SK-N-SH (cell line): ENCODE measurements at regions not wholly inside any gene's neighbourhood (a gene's known extent, or its start where the extent isn't known, plus 50 kb on each side); places are given as distances from the start of the nearest gene placed in this dataset.

ENCODE experiments used
- CTCF ChIA-PET: fragments of 300-600, 350-600 bp; formaldehyde crosslinking; extraction: SDS; loops from one replicate; lab custom pipeline; 2021; lab: Yijun Ruan, JAX
- POLR2A ChIA-PET: fragments of 350-600 bp; sonication (Branson Sonifier 250); formaldehyde crosslinking; extraction: SDS; loops from one replicate; lab custom pipeline; 2020; ENCODE audit warnings: antibody characterized with exemption, inconsistent platforms; lab: Yijun Ruan, JAX
- DNase-seq: peaks from one replicate; pipeline ENCODE4 v3.0.0; 2012
- H2AFZ ChIP-seq: fragments of 200-600 bp; sonication (generic); 2 replicates; pipeline ENCODE4 v1.8.1; 2016; ENCODE audit warnings: antibody characterized with exemption, mild to moderate bottlenecking, low read depth
- H3F3A ChIP-seq: fragments of 200-600 bp; sonication (generic); replicated peaks from 2 replicates; pipeline ENCODE3; 2016; ENCODE audit warnings: antibody characterized with exemption, mild to moderate bottlenecking; ENCODE audit not compliant: insufficient read depth
- H3K27ac ChIP-seq, 2 experiments: fragments of 200-500 bp in 1 of 2; fragments of 200-600 bp in 1 of 2; sonication (Bioruptor generic) in 1 of 2; sonication (generic), shearing (Covaris generic) in 1 of 2; 2 replicates each; pipeline versions ENCODE4 v1.5.1 to v1.6.1; 2014 to 2016; ENCODE audit warnings: low read depth in 2 of 2, inconsistent platforms in 1 of 2, low read length in 1 of 2, mild to moderate bottlenecking in 1 of 2, mixed read lengths in 1 of 2
- H3K27me3 ChIP-seq: fragments of 200-600 bp; sonication (generic), shearing (Covaris generic); 2 replicates; pipeline ENCODE4 v1.6.1; 2016; ENCODE audit warnings: mixed run types; ENCODE audit not compliant: insufficient read depth
- H3K36me3 ChIP-seq, 2 experiments: fragments of 200-500 bp in 1 of 2; fragments of 200-600 bp in 1 of 2; sonication (Bioruptor generic) in 1 of 2; sonication (generic) in 1 of 2; replicated peaks in 1 of 2; 2 replicates each; pipeline versions ENCODE3 to v1.5.1; 2014 to 2016; ENCODE audit warnings: low read length in 1 of 2, mild to moderate bottlenecking in 1 of 2; ENCODE audit not compliant: insufficient read depth in 2 of 2, control insufficient read depth in 1 of 2
- H3K4me1 ChIP-seq, 2 experiments: fragments of 200-500 bp in 1 of 2; fragments of 200-600 bp in 1 of 2; sonication (Bioruptor generic) in 1 of 2; sonication (generic), shearing (Covaris generic) in 1 of 2; 2 replicates each; pipeline versions ENCODE4 v1.5.1 to v1.6.1; 2014 to 2016; ENCODE audit warnings: low read depth in 1 of 2, low read length in 1 of 2, mixed run types in 1 of 2; ENCODE audit not compliant: insufficient read depth in 2 of 2, control insufficient read depth in 1 of 2
- H3K4me2 ChIP-seq: fragments of 200-600 bp; sonication (generic), shearing (Covaris generic); 2 replicates; pipeline ENCODE4 v1.6.1; 2017; ENCODE audit warnings: mixed run types
- H3K4me3 ChIP-seq, 2 experiments: fragments of 200-500 bp in 1 of 2; fragments of 200-600 bp in 1 of 2; sonication (Bioruptor generic) in 1 of 2; sonication (generic), shearing (Covaris generic) in 1 of 2; 2 replicates each; pipeline versions ENCODE4 v1.5.1 to v1.8.1; 2014 to 2016; ENCODE audit warnings: low read depth in 2 of 2, inconsistent platforms in 1 of 2, low read length in 1 of 2, mild to moderate bottlenecking in 1 of 2, mixed read lengths in 1 of 2, moderate library complexity in 1 of 2
- H3K79me2 ChIP-seq: fragments of 200-600 bp; sonication (generic); 2 replicates; pipeline ENCODE4 v1.8.1; 2017; ENCODE audit warnings: mild to moderate bottlenecking; ENCODE audit not compliant: insufficient read depth
- H3K9ac ChIP-seq: fragments of 200-600 bp; sonication (generic); 2 replicates; pipeline ENCODE4 v1.6.1; 2017; ENCODE audit warnings: mixed run types
- H3K9me2 ChIP-seq: fragments of 200-600 bp; sonication (generic); 2 replicates; pipeline ENCODE4 v1.6.1; 2017; ENCODE audit warnings: mixed run types
- H3K9me3 ChIP-seq: fragments of 200-600 bp; sonication (generic); 2 replicates; pipeline ENCODE4 v1.6.1; 2017; ENCODE audit warnings: mixed run types, mild to moderate bottlenecking, moderate library complexity
- H4K20me1 ChIP-seq: fragments of 200-600 bp; sonication (generic); 2 replicates; pipeline ENCODE4 v1.6.1; 2017; ENCODE audit warnings: mild to moderate bottlenecking, mixed run types; ENCODE audit not compliant: insufficient read depth
- CHD2 ChIP-seq: fragments of 150-350 bp; IDR thresholded peaks from 2 replicates; pipeline ENCODE4 v1.6.1; 2018; ENCODE audit warnings: low read length; ENCODE audit not compliant: partially characterized antibody
- ELF1 ChIP-seq: IDR thresholded peaks from 2 replicates; pipeline ENCODE4 v1.4.0; 2012
- EP300 ChIP-seq, 2 experiments: IDR thresholded peaks; 2 replicates each; pipeline versions ENCODE4 v1.4.0 to v1.6.1; 2012; ENCODE audit warnings: borderline replicate concordance in 1 of 2, low read depth in 1 of 2, low read length in 1 of 2
- EZH2phosphoT487 ChIP-seq: fragments of 200-600 bp; sonication (generic); IDR thresholded peaks from 2 replicates; pipeline ENCODE4 v1.6.1; 2017; ENCODE audit warnings: low read depth, mixed run types, mild to moderate bottlenecking, antibody characterized with exemption, moderate library complexity, borderline replicate concordance
- FOSL2 ChIP-seq: IDR thresholded peaks from 2 replicates; pipeline ENCODE4 v1.4.0; 2012; ENCODE audit warnings: low read depth, mild to moderate bottlenecking, moderate library complexity, borderline replicate concordance
- GATA2 ChIP-seq: sonication (generic); formaldehyde crosslinking; IDR thresholded peaks from 2 replicates; pipeline ENCODE4 v1.5.0; 2020; ENCODE audit warnings: mild to moderate bottlenecking, missing genetic modification reagents
- MAX ChIP-seq: IDR thresholded peaks from 2 replicates; pipeline ENCODE4 v1.4.0; 2012; ENCODE audit warnings: low read depth
- MEF2A ChIP-seq: IDR thresholded peaks from 2 replicates; pipeline ENCODE4 v1.4.0; 2012; ENCODE audit warnings: low read depth, borderline replicate concordance
- MXI1 ChIP-seq: IDR thresholded peaks from 2 replicates; pipeline ENCODE4 v1.6.1; 2012; ENCODE audit warnings: mild to moderate bottlenecking, low read depth, low read length, improper control_type of control experiment
- POLR2AphosphoS5 ChIP-seq: IDR thresholded peaks from 2 replicates; pipeline ENCODE4 v1.6.1; 2012; ENCODE audit warnings: low read depth, low read length
- RXRA ChIP-seq: IDR thresholded peaks from 2 replicates; pipeline ENCODE4 v1.4.0; 2012; ENCODE audit warnings: low read depth, mild to moderate bottlenecking, borderline replicate concordance
- TCF12 ChIP-seq: IDR thresholded peaks from 2 replicates; pipeline ENCODE4 v1.4.0; 2012
- USF1 ChIP-seq: IDR thresholded peaks from 2 replicates; pipeline ENCODE4 v1.4.0; 2012; ENCODE audit warnings: low read depth, borderline replicate concordance
- USF2 ChIP-seq: fragments of 150-350 bp; IDR thresholded peaks from 2 replicates; pipeline ENCODE4 v1.6.1; 2017; ENCODE audit warnings: antibody characterized with exemption, low read length, low read depth, borderline replicate concordance
- YY1 ChIP-seq: IDR thresholded peaks from 2 replicates; pipeline ENCODE4 v1.4.0; 2012; ENCODE audit warnings: low read depth, mild to moderate bottlenecking
- WGBS: methylation state at CpG from one replicate; pipeline ENCODE4 v1.1.6; 2017; ENCODE audit warnings: low lambda C conversion rate; 5-methylcytosine and 5-hydroxymethylcytosine counted together

GRCh38 chr16:9412031-9412914 is 320.8 kb downstream of the HAPSTR1 start:
- Histone ChIP-seq H4K20me1 (no peaks in the 10 kb centered on the region), H2AFZ (no peak overlapping the region), H3K4me1 (peaks cover 0 to 29% of the 10 kb centered on the region in 2 experiments; a peak in 2 of 4 replicates), H3K4me2 (no peak overlapping the region), H3K9ac (no peak overlapping the region), H3K9me3 (no peaks in the 10 kb centered on the region), H3K36me3 (no peaks in the 10 kb centered on the region), H3F3A (no peaks in the 10 kb centered on the region), H3K27me3 (no peaks in the 10 kb centered on the region), H3K9me2 (no peaks in the 10 kb centered on the region), H3K79me2 (no peaks in the 10 kb centered on the region), H3K27ac (no peak overlapping the region), H3K4me3 (no peak overlapping the region)
- no peak for DNase-seq
- POLR2A ChIA-PET, result no interaction called here
- CTCF ChIA-PET, result interaction anchor here (0.8 kb wide), 1 partner anchor 115 kb away, joined by 3 read pairs; no protein-coding TSS in a partner anchor
- 18% methylated on average over 9 of the region's 9 CpGs for WGBS
- TF ChIP-seq FOSL2 (no peak), MXI1 (no peak), USF2 (no peak), MAX (no peak), CHD2 (no peak), POLR2AphosphoS5 (no peak), EP300 (IDR thresholded peaks at IDR 0.05; ENCODE audit: borderline replicate concordance in 1 of 2, low read depth in 1 of 2, low read length in 1 of 2) (no peak), ELF1 (no peak), GATA2 (CRISPR knock-in tag) (no peak), YY1 (no peak), TCF12 (no peak), EZH2phosphoT487 (no peak), USF1 (no peak), RXRA (no peak)

- Histone ChIP-seq H3K4me3 (no peak overlapping the region), H3F3A (no peaks in the 10 kb centered on the region), H3K36me3 (no peaks in the 10 kb centered on the region), H3K9me2 (no peaks in the 10 kb centered on the region), H3K9ac (no peak overlapping the region), H4K20me1 (no peaks in the 10 kb centered on the region), H3K79me2 (no peaks in the 10 kb centered on the region), H3K27me3 (no peaks in the 10 kb centered on the region), H3K4me2 (no peak overlapping the region), H3K9me3 (no peaks in the 10 kb centered on the region), H3K27ac (no peak overlapping the region), H3K4me1 (peaks cover 0 to 29% of the 10 kb centered on the region in 2 experiments; a peak in 2 of 4 replicates), H2AFZ (no peak overlapping the region)
- WGBS, result 15% methylated on average over 5 of the region's 5 CpGs
- no peak for DNase-seq
- ChIA-PET POLR2A (no interaction called here), CTCF (interaction anchor here (1.0 kb wide), 1 partner anchor 9 kb away, joined by 3 read pairs; no protein-coding TSS in a partner anchor)
- no peak for TF ChIP-seq MEF2A
- TF ChIP-seq, all 33 proteins: peak for 0
Observed at GRCh38 chr16:9412915-9413264, 321.4 kb downstream of the HAPSTR1 start.
